Activated CD4-positive, alpha-beta T cell treated with anti-CD3 and anti-CD28 coated beads, Interleukin-10, Interleukin-2, amounts not matched to agents 100 ng/mL and 50 ng/mL, durations not matched to agents 16 hours and 8 hours (primary cell): ENCODE measurements at regions not wholly inside any gene's neighbourhood (a gene's known extent, or its start where the extent isn't known, plus 50 kb on each side); places are given as distances from the start of the nearest gene placed in this dataset.
A peak's percentile ranks its signal among the peaks of the same experiment; 100 is the strongest.
"Not testable (repeated sequence)": the region's sequence is repeated elsewhere in the genome, so short reads cannot be mapped to it uniquely, and the experiment has no call there.

Source experiments
- DNase-seq: peaks from one replicate; pipeline ENCODE4 v3.0.0-alpha.2; 2020

DNA sequence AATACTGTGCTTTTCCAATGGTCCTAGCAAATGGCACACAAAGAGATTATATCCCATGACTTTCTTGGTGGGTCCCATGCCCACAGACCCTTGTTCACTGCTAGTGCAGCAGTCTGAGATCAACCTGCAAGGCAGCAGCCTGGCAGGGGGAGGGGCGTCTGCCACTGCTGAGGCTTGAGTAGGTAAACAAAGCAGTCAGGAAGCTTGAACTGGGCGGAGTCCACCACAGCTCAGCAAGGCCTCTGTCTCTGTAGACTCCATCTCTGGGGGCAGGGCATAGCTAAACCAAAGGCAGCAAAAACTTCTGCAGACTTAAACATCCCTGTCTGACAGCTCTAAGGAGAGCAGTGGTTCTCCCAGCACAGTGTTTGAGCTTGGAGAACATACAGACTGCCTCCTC lies 82.9 kb downstream of the ZNF737 start:
- DNase-seq: no peak

DNA sequence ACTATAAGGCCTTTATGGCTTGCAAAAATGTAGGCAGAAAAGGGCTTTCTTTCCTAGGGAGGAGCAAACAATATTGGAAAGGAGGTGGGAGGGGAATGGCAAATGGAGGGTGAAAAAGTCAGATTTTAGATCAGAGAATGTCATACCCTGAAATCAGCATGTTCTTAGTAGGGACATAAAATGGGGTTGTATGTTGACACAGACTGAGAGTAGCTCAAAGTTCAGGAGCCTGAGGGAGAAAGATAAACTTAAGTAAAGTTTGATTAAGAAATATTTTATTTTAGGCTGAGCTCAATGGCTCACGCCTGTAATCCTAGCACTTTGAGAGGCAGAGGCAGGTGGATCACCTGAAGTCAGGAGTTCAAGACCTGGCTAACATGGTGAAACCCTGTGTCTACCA lies 83.8 kb downstream of the ZNF737 start:
- DNase-seq: no peak

DNA sequence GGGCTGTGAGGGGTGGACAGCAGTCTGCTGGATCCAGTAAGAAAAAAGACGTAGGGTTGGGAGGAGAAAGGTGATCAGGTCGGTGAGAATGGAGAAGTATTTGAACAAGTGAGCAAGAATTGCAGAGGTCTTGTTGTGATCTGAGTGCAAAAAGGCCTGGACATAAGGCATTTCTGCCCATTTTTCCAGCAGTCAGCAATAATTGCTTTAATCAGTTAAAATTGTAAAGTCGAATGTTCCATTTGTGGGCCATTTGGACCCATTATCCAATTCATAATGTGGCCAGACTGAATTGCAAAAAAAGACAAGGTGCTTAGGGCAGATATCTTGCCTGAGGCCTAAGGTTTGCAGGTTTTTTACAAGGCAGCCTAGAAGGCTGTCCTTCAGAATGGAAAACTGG lies 86.1 kb downstream of the ZNF737 start:
- no peak for DNase-seq

DNA sequence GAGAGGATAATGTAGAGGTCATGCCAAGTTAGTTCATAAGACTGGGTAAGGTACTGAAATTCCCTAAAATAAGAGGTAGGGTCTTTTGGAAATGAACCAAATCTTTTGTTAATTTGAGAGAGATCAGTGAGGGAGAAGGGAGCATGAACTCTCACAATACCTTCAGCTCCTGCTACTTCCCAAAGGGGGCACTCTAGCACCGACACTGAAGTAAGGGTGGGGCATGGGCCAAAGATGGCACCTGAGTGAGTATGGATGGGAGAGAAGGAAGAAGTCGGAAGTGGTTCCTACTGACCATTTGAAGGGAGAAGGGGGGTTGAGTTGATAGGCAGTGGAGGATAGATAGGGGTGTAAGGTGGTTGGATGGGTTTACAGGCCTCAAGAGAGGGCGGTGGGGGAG lies 86.6 kb downstream of the ZNF737 start:
- no peak for DNase-seq

GRCh38 chr19:20472854-20473253 lies 92.7 kb downstream of the ZNF737 start:
- DNase-seq: no peak

DNA sequence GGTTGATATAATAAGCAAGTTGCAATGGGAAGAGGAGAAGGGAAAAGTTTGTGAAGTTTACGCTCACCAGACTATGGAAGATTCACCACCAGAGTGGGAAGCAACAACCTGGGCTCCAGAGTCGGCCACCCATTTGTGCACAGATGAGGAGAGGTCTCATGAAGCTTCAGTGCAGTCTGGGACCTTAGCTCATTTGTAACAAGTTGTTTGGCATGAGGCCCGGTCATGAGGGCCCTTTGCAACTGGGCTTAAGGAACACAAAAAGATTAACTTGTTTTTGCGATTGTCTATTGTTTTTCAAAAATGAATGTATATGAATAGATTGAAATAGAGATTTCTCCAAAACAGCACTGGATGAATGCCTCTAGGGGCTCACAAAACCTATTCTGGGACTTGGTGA lies 94.2 kb downstream of the ZNF737 start:
- no peak for DNase-seq

- no peak for DNase-seq
Observed at GRCh38 chr19:20470345-20471135, 95.0 kb downstream of the ZNF737 start.

DNA sequence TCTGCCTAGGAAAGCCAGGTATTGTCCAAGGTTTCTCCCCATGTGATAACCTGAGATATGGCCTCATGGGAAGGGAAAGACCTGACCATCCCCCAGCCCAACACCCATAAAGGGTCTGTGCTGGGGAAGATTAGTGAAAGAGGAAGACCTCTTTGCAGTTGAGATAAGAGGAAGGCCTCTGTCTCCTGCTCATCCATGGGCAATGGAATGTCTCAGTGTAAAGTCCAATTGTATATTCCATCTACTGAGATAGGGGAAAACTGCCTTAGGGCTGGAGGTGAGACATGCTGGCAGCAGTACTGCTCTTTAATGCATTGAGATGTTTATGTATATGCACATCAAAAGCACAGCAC lies 99.0 kb downstream of the ZNF737 start:
- DNase-seq: not testable (repeated sequence)

DNA sequence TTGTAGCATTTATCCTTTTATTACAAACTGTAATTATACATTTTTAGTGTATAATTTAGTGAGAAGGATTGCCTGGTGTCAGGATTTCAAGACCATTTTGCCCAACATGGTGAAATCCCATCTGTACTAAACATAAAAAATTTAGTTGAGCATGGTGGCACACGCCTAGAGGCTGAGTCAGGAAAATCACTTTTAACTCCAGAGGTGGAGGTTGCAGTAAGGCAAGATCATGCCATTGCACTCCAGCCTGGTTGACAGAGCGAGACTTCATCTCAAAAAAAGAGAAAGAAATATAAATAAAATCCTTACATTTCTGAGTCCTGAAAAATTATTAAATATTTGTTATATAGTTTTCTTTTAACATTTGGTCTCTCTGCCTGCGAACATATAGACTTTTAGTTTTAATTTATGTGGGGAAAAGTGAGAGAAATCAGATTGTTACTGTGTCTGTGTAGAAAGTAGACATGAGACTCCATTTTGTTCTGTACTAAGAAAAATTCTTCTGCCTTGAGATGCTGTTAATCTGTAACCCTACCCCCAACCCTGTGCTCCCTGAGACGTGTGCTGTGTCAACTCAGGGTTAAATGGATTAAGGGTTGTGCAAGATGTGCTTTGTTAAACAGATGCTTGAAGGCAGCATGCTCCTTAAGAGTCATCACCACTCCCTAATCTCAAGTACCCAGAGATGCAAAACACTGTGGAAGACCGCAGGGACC lies 99.5 kb downstream of the ZNF737 start:
- DNase-seq: not testable (repeated sequence)

- no peak for DNase-seq
Observed at GRCh38 chr19:20453425-20453935, 112.1 kb downstream of the ZNF737 start.

- DNase-seq: no peak
Observed at GRCh38 chr19:20444202-20444885, 121.2 kb downstream of the ZNF737 start.

- not testable (repeated sequence) for DNase-seq
Observed at GRCh38 chr19:20432266-20432842, 133.2 kb downstream of the ZNF737 start.

DNA sequence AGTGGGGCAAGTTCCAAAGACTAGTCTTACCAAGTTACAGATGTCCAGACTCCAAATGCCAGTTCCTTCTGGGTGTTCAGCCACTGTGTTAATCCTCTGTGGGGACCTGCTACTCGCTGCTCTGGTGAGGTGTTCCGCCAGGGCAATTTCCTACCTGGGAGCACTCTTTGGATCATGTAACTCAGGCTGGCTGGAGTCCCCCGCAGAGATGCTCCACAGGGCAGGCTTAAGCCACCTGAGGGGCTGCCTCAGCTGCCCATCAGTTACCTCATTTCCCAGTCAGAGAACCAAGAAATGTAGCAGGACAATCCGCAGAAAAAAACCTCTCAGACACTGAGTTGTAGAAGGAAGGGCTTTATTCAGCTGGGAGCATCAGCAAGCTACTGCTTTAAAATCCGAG lies 133.8 kb downstream of the ZNF737 start:
- DNase-seq: no peak

GRCh38 chr19:20423381-20424197 lies 142.0 kb downstream of the ZNF737 start:
- DNase-seq: peak; percentile 63

DNA sequence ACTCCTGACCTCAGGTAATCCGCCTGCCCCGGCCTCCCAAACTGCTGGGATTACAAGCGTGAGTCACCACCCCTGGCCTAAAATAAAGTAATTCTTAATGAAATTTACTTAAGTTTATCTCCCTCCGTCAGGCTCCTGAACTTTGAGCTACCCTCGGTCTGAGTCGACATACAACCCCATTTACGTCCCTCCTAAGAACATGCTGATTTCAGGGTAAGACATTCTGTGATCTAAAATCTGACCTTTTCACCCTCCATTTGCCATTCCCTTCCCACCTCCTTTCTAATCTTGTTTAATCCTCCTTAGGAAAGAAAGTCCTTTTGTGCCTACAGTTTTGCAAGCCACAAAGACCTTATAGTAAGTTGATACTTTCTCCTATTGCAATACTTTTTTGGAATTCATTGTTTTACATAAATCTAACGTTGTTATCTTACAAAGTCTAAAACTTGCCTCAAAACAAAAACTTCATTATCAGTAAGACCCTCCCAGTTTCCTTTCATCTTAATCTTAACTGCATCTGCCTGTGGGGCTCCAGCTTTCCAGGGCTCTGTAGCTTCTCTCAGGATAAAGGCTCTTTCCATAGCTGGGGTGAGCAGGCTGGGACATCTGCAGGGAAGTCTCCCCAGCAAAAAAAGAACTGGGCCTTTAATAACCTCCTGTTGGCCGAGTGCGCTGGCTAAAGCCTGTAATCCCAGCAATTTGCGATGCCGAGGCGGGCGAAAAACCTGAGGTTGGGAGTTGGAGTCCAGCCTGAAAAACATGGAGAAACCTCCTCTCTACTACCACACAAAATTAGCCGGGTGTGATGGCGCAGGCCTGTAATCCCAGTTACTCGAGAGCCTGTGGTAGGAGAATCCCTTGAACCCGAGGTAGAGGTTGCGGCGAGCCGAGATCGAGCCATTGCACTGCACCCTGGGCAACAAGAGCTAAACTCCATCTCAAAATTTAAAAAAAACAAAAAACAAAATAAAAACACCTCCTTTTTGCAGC lies 143.1 kb downstream of the ZNF737 start:
- DNase-seq: no peak

DNA sequence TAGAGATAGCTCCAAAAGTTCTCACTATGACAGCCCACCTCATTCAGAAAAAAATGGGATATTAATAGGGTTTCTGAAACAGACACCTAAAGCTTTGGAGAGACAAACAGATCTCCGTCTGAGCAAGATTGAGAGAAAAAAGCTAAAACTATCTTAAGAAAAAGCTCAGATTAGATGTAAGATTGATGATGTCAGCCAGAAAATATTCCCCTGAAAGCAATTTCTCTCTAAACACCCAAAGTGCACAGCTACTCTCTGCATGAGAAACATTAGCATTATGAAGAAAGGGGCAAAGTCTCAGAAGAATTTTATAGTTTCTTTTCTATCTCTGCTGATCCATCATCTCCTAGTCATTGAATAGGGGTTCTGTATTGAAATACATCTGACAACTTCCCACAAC lies 148.9 kb downstream of the ZNF737 start:
- no peak for DNase-seq

- DNase-seq: no peak
Observed at GRCh38 chr19:20414120-20414519, 151.5 kb downstream of the ZNF737 start.

GRCh38 chr19:20413705-20414104 lies 151.9 kb downstream of the ZNF737 start:
- no peak for DNase-seq

GRCh38 chr19:20412846-20413245 lies 152.7 kb downstream of the ZNF737 start:
- DNase-seq: no peak

DNA sequence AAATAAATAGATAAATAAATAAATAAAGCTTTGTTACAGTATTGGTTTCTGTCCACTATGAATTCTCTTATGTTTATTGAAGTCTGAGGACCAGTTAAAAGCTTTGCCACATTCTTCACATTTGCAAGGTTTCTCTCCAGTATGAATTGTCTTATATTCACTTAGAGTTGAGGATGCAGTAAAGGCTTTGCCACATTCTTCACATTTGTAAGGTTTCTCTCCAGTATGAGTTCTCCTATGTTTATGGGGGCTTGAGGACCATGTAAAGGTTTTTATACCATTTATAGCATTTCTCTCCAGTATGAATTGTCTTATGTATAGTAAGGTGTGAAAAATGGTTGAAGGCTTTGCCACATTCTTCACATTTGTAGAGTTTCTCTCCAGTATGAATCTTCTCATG lies 168.3 kb downstream of the ZNF737 start:
- DNase-seq: no peak

DNA sequence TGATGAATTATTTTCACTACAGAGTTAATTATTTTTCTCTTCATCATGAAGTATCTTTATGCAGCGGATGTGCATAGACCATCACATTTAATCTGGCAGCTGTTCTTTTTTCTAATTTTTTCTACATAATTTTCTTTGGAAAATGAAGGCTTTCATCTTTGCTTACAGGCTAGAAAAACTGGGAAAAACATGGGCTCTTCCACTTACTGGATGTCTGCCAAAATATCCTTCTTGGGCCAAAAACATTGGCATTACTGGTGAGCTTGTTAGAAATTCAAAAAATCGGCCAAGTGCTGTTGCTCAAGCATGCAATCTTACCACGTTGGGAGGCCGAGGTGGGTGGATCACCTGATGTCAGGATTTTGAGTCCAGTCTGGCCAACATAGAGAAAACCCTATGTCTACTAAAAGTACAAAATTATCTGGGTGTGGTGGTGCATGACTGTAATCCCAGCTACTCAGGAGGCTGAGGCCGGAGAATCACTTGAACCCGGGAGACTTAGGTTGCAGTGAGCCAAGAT lies 176.8 kb downstream of the ZNF737 start:
- DNase-seq: no peak
